ENCODE measurements at regions not wholly inside any gene's neighbourhood (a gene's known extent, or its start where the extent isn't known, plus 50 kb on each side); places are given as distances from the start of the nearest gene placed in this dataset.
"Not testable (repeated sequence)": the region's sequence is repeated elsewhere in the genome, so short reads cannot be mapped to it uniquely, and the experiment has no call there.

- not testable (repeated sequence) for DNase-seq
Observed at GRCh38 chr2:77734662-77735340, 212.6 kb upstream of the LRRTM4 start.

- DNase-seq: no peak
Observed at GRCh38 chr2:77737236-77737635, 215.1 kb upstream of the LRRTM4 start.

- no peak for DNase-seq
Observed at GRCh38 chr2:77746780-77747179, 224.6 kb upstream of the LRRTM4 start.

GRCh38 chr2:77753710-77754345 is 231.7 kb upstream of the LRRTM4 start:
- not testable (repeated sequence) for DNase-seq

GRCh38 chr2:77767388-77768076 is 245.4 kb upstream of the LRRTM4 start:
- DNase-seq: no peak

GRCh38 chr2:77768508-77768907 is 246.3 kb upstream of the LRRTM4 start:
- no peak for DNase-seq

GRCh38 chr2:77778917-77779316 is 256.7 kb upstream of the LRRTM4 start:
- no peak for DNase-seq

- DNase-seq: not testable (repeated sequence)
Observed at GRCh38 chr2:77793500-77793899, 271.3 kb upstream of the LRRTM4 start.

- no peak for DNase-seq
Observed at GRCh38 chr2:77796397-77796796, 274.2 kb upstream of the LRRTM4 start.

GRCh38 chr2:77797088-77797487 is 274.9 kb upstream of the LRRTM4 start:
- DNase-seq: no peak

GRCh38 chr2:77800410-77800809 is 278.2 kb upstream of the LRRTM4 start:
- DNase-seq: no peak

GRCh38 chr2:77807531-77808215 is 285.5 kb upstream of the LRRTM4 start:
- DNase-seq: no peak

GRCh38 chr2:77808599-77808998 is 286.4 kb upstream of the LRRTM4 start:
- no peak for DNase-seq

GRCh38 chr2:77813599-77813998 is 291.4 kb upstream of the LRRTM4 start:
- no peak for DNase-seq

- DNase-seq: no peak
Observed at GRCh38 chr2:77816618-77817017, 294.4 kb upstream of the LRRTM4 start.

- DNase-seq: no peak
Observed at GRCh38 chr2:77818186-77818585, 296.0 kb upstream of the LRRTM4 start.

GRCh38 chr2:77823028-77823427 is 300.9 kb upstream of the LRRTM4 start:
- no peak for DNase-seq

GRCh38 chr2:77831060-77831459 is 308.9 kb upstream of the LRRTM4 start:
- DNase-seq: no peak

GRCh38 chr2:77831471-77831870 is 309.3 kb upstream of the LRRTM4 start:
- no peak for DNase-seq

GRCh38 chr2:77831898-77832297 is 309.7 kb upstream of the LRRTM4 start:
- DNase-seq: no peak

- DNase-seq: no peak
Observed at GRCh38 chr2:77834360-77835002, 312.3 kb upstream of the LRRTM4 start.

GRCh38 chr2:77838441-77838840 is 316.3 kb upstream of the LRRTM4 start:
- no peak for DNase-seq

GRCh38 chr2:77839102-77839501 is 316.9 kb upstream of the LRRTM4 start:
- no peak for DNase-seq

Data from NCI-H1417 treated with DMSO at 0.1 percent for 48 hours (cell line).